HG03103 (cell line): ENCODE measurements at regions not wholly inside any gene's neighbourhood (a gene's known extent, or its start where the extent isn't known, plus 50 kb on each side); places are given as distances from the start of the nearest gene placed in this dataset.

ENCODE experiments used
- ATAC-seq: cut with Tn5 transposase; IDR thresholded peaks from one replicate; pipeline ENCODE4 v1.9.1; 2021; ENCODE audit warnings: low read depth; ENCODE audit not compliant: unreplicated experiment

GRCh38 chr18:78673516-78674321 is 305.9 kb upstream of the SALL3 start:
- no peak for ATAC-seq

DNA sequence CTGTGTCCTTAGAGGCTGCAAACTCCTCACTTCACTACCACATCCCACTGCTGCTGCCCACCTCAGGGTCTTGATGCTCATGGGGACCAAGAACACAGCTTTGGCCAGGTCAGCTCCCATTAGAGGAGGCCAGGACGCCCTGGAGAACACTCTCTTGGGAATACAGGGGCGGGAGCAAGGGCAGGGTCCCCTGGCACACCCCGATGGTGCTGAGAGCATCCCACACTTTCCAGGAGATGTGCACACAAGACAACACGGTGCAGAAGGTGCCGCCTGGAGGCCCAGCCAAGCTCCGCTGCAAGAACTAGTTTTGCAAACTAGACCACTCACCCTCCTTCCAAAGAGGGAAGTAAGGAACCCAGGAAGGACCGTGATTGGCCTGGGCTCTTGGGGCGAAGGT is 304.4 kb upstream of the SALL3 start:
- no peak for ATAC-seq

- ATAC-seq = no peak
Measured at GRCh38 chr18:78676622-78677482, 302.8 kb upstream of the SALL3 start.

- no peak for ATAC-seq
Measured at GRCh38 chr18:78677483-78678317, 301.9 kb upstream of the SALL3 start.

DNA sequence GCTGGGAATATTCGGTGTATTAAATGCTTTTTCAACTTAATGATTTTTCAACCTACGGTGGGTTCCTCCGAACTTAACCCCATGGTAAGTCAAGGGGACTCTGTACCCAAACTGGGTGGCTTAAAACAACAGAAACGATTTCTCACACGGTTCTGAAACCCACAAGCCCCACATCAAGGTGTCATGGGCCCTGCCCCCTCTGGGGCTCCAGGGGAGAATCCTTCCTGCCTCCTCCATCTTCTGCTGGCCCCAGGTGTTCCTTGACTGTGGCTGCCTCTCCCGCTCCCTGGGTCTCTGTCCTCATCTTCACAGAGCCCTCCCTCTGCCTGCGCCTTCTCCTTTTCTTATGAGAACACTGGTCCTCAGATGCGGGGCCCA is 301.3 kb upstream of the SALL3 start:
- ATAC-seq = no peak

GRCh38 chr18:78679031-78679430 is 300.6 kb upstream of the SALL3 start:
- ATAC-seq = no peak

- ATAC-seq = no peak
Measured at GRCh38 chr18:78679613-78680260, 299.9 kb upstream of the SALL3 start.

DNA sequence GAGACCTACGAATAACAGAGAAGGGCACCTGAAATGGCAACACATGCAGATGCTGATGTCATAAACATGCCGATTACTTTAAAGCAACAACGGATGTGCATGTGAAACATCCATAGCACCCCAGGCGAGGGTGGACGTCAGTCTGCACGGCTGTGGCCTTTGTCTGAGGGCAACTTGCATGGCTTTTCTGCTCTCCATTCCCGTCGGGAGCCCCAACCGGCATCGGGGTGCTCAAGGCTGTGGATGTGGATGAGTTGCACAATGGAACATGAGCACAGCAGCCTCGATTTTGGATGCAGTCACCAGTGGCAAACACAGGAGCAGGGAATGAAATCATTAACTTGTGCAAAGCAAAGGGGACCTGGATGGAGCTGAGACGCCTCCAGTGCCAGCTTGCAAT is 298.2 kb upstream of the SALL3 start:
- ATAC-seq = no peak

- ATAC-seq = no peak
Measured at GRCh38 chr18:78681934-78682333, 297.7 kb upstream of the SALL3 start.

GRCh38 chr18:78682716-78683115 is 296.9 kb upstream of the SALL3 start:
- no peak for ATAC-seq

- no peak for ATAC-seq
Measured at GRCh38 chr18:78683191-78684010, 296.2 kb upstream of the SALL3 start.

DNA sequence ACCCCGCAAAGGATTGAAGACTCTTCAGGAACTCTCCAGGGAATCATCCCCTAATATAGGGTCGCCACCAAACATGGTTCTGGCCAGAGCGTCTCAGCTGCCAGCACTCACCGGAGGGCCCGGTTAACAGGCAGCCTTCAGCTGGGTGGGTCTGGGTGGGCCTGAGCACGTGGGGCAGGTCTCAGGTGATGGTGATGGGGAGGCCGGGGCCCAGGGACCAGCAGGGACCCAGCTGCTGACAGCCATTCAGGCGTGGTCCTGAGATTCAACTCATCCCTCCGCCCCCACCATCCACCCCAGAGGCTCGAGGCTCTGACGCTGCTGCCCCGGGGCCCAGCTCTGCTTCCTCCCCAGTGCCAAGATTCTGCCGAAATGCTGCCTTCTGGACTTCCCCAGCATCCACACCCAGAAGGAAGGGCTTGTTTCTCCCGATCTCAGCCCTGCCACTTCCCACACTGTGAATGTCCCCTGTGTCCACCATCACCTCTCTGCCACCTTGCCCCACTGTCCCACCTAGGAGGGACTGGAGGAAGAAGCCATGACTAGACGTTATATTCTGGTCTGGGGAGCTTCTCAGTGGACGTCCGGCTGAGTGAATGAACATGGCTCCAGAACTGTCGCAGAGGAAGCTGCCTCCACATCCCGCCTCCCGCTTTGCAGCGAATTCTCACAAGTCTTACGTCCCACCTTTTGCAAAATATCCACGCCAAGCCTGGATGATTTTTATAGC is 294.2 kb upstream of the SALL3 start:
- ATAC-seq = no peak

DNA sequence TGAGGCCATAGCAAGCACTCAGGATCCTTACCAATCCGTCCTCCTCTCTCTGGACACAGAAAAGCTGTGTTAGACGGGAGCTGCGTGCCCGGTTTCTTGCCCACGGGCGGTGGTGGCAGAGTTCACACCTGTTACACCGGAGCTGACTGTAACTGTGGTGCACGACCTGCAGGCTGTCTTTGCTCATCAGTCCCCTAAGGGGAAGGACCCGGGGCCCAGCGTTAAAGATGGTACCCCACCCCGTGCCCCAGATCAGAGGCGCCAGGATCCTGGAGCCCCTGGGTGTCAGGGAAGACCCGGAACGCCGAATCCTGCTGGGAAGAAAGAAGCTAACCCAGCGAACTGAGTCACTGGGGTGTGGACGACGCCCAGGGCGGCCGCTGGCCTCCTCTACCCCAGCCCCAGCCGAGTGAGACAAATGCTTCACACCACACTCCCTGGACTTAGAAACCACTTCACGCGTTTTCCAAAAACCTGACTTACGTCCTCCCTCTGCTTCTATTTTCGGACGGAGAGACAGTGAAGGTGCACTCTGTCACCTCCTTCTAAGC is 293.6 kb upstream of the SALL3 start:
- ATAC-seq = no peak

DNA sequence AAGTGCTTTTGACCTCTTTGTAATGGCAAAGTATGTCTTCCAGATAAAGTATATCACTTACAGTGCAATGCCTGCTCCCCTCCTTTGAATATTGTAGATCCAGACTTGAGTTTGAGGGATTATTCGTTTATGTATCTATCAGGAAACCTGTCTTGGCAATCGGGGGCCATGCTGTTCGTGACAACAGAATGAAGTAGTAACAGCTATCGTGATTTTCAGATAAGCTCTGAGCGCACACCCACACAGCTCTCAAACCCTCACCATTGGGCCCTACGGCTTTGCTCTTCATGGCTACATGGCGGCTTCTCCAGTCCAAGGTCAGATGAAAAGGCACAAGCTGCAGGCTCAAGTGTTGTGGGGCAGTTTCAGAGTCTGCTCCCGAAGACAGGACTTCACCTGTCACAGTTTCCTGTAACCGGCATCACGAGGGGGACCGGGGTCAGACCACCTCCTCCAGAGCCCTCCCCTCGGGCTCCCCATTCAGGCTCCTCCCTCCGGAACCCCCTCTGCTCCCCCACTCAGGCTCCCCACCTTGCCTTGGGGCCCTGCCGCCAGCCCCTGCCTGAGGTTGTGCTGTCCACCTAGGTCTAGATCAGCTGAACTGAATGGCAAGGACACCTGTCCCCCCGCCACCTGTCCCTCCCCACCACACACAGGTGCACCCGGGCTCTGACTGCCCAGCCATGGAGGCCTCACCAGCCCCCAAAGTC is 292.5 kb upstream of the SALL3 start:
- ATAC-seq = no peak

DNA sequence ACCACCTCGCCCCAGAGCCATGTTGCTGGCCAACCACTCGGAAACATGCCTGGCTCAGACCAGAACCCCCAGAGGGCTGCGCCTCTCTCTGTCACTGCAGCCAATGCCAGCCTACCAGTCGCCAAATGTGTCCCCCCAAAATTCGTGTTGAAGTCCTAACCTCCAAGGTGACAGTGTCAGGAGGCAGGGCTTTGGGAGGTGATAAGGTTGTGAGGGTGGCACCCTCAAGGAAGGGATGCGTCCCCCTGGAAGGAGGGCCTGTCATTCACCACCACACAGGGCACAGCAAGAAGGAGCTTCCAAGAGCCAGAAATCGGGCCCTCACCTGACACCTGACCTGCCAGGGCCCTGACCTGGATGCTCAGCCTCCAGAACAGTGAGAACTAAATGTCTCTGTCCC is 291.9 kb upstream of the SALL3 start:
- ATAC-seq = no peak

DNA sequence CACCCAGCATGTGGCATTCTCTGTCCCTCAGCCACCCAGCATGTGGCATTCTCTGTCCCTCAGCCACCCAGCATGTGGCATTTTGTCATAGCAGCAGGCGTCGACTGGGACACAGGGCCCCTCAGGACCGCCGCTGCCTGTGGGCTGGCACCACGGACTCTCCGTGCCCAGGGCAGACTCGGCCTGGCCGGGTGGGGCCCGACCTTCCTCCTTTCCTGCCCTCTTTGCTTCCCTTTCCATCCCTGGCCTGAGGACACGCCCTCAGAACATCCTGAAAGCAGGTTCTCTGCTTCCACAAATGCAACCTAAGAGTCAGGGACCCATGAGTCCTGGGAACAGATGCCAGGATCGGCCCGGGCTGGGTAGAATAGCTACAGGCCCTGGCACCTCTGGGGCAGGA is 291.4 kb upstream of the SALL3 start:
- ATAC-seq = no peak

- ATAC-seq = no peak
Measured at GRCh38 chr18:78688916-78689315, 290.7 kb upstream of the SALL3 start.

DNA sequence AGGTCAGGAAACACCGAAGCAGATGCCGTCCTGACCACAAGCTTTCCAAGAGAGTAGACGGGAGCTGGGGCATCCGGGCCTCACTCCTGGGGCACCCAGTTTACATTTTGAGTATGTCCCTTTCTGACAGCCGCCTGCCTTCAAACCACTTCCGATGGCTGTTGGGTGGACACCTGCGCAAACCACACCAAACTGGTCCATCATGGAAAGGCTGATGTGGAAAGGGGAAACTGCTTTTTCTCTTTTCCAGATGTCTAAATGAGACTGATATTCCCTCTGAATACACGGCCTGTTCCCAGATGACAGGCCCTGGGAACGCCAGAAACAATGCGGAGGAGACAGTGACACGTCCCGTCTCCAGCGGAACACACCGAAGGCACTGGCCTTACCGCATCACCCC is 290.0 kb upstream of the SALL3 start:
- ATAC-seq = no peak
